ENCODE measurements at regions not wholly inside any gene's neighbourhood (a gene's known extent, or its start where the extent isn't known, plus 50 kb on each side); places are given as distances from the start of the nearest gene placed in this dataset.

- TF ChIP-seq EZH2 (IDR thresholded peaks at IDR 0.05; ENCODE audit: insufficient read depth, poor library complexity, severe bottlenecking) (no peak), EZH2phosphoT487 (IDR thresholded peaks at IDR 0.05; ENCODE audit: insufficient read depth, low read depth) (no peak)
Observed at GRCh38 chr10:125466685-125467084, 216.3 kb downstream of the TEX36 start.
